Mesodermal cell (in vitro differentiated cells): ENCODE measurements at regions not wholly inside any gene's neighbourhood (a gene's known extent, or its start where the extent isn't known, plus 50 kb on each side); places are given as distances from the start of the nearest gene placed in this dataset.
"Not testable (repeated sequence)": the region's sequence is repeated elsewhere in the genome, so short reads cannot be mapped to it uniquely, and the experiment has no call there.

Experiments
- H3K27ac ChIP-seq: 2 replicates; pipeline ENCODE4 v1.7.0; 2013; ENCODE audit warnings: mild to moderate bottlenecking, low read depth, low read length, moderate library complexity; ENCODE audit not compliant: severe bottlenecking
- H3K36me3 ChIP-seq: 2 replicates; pipeline ENCODE4 v1.7.1; 2013; ENCODE audit warnings: mild to moderate bottlenecking, low read length, moderate library complexity; ENCODE audit not compliant: control insufficient read depth, insufficient read depth
- H3K4me1 ChIP-seq: one replicate; pipeline ENCODE4 v1.7.1; 2013; ENCODE audit warnings: mild to moderate bottlenecking, low read length; ENCODE audit not compliant: insufficient read depth, control insufficient read depth, poor library complexity, severe bottlenecking
- H3K4me3 ChIP-seq: 2 replicates; pipeline ENCODE4 v1.7.0; 2013; ENCODE audit warnings: low read length, control low read depth, mild to moderate bottlenecking; ENCODE audit not compliant: insufficient read depth, poor library complexity, severe bottlenecking; ENCODE audit errors: extremely low read depth
- H3K9me3 ChIP-seq: 2 replicates; pipeline ENCODE4 v1.7.1; 2013; ENCODE audit warnings: mild to moderate bottlenecking, low read length, moderate library complexity; ENCODE audit not compliant: control insufficient read depth
- WGBS, 2 experiments: methylation state at CpG; one replicate each; pipeline ENCODE4 v1.1.5; 2013; ENCODE audit warnings: missing lambda C conversion rate in 2 of 2; ENCODE audit not compliant: insufficient coverage in 2 of 2; 5-methylcytosine and 5-hydroxymethylcytosine counted together

DNA sequence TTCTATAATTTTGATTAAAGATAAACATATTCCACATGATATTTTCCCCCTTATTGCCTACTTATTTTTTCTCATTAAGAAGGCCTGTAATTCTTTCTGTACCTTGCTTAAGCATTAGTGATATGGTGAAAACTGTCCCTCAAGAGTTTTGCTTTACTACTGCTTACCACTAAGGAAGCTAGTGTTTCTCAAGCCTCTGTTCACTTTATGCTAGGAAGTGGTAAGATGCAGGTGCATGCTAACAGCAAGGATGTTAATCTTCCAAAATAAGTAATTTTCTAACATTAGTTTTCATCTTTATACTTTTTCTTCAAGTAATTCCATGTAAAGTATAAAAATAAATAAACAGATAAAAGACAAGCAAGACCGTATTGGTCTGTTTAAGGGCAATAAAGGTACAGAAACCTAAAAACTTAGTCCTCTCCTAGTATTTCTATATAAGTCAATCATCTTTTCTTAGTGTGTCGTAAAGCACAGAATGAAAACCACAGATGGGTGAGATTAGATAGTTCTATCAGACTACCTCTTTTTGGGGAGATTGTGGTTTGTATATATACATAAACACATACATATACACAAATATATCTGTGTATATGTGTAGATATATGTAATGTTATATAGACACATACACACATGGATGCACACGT is 731.0 kb upstream of the CNTN5 start:
- no CpG with 5 or more reads among the region's 3 CpGs for WGBS, 2 experiments

GRCh38 chr11:98296091-98296880 is 724.5 kb upstream of the CNTN5 start:
- WGBS, 2 experiments, result 100% methylated on average over 1 of the region's 4 CpGs; no CpG with 5 or more reads in 1 of the 2 experiments
- Histone ChIP-seq H3K27ac (no peak overlapping the region), H3K9me3 (no peaks in the 10 kb centered on the region), H3K36me3 (no peaks in the 10 kb centered on the region), H3K4me1 (no peaks in the 10 kb centered on the region), H3K4me3 (no peak overlapping the region)

More for the DNA sequence above, 731.0 kb upstream of the CNTN5 start:
- no peaks in the 10 kb centered on the region for H3K4me1 ChIP-seq
- H3K27ac ChIP-seq, result no peak overlapping the region
- no peaks in the 10 kb centered on the region for H3K9me3 ChIP-seq
- no peaks in the 10 kb centered on the region for H3K36me3 ChIP-seq
- no peak overlapping the region for H3K4me3 ChIP-seq

GRCh38 chr11:98300719-98301118 is 720.0 kb upstream of the CNTN5 start:
- Histone ChIP-seq H3K36me3 (no peaks in the 10 kb centered on the region), H3K9me3 (no peaks in the 10 kb centered on the region), H3K4me3 (no peak overlapping the region), H3K4me1 (no peaks in the 10 kb centered on the region), H3K27ac (no peak overlapping the region)
- 90 to 100% methylated on average over 2 of the region's 3 CpGs for WGBS, 2 experiments

- no CpG with 5 or more reads among the region's 1 CpG for WGBS, 2 experiments
- no peaks in the 10 kb centered on the region for H3K4me1 ChIP-seq
- H3K27ac ChIP-seq, result no peak overlapping the region
- no peak overlapping the region for H3K4me3 ChIP-seq
- no peaks in the 10 kb centered on the region for H3K9me3 ChIP-seq
- no peaks in the 10 kb centered on the region for H3K36me3 ChIP-seq
Observed at GRCh38 chr11:98307827-98308491, 712.8 kb upstream of the CNTN5 start.

DNA sequence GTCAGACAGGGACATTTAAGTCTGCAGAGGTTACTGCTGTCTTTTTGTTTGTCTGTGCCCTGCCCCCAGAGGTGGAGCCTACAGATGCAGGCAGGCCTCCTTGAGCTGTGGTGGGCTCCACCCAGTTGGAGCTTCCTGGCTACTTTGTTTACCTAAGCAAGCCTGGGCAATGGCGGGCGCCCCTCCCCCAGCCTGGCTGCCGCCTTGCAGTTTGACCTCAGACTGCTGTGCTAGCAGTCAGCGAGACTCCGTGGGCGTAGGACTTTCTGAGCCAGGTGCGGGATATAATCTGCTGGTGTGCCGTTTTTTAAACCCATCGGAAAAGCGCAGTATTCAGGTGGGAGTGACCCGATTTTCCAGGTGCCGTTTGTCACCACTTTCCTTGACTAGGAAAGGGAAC is 690.4 kb upstream of the CNTN5 start:
- H3K4me3 ChIP-seq, H3K36me3 ChIP-seq, H3K4me1 ChIP-seq, H3K27ac ChIP-seq, H3K9me3 ChIP-seq: not testable (repeated sequence)
- no CpG with 5 or more reads among the region's 12 CpGs for WGBS, 2 experiments

- no CpG with 5 or more reads among the region's 4 CpGs for WGBS, 2 experiments
- no peak overlapping the region for H3K4me3 ChIP-seq
- no peak overlapping the region for H3K27ac ChIP-seq
- no peaks in the 10 kb centered on the region for H3K36me3 ChIP-seq
- H3K9me3 ChIP-seq, result no peaks in the 10 kb centered on the region
- H3K4me1 ChIP-seq, result no peaks in the 10 kb centered on the region
Observed at GRCh38 chr11:98358551-98358950, 662.2 kb upstream of the CNTN5 start.

DNA sequence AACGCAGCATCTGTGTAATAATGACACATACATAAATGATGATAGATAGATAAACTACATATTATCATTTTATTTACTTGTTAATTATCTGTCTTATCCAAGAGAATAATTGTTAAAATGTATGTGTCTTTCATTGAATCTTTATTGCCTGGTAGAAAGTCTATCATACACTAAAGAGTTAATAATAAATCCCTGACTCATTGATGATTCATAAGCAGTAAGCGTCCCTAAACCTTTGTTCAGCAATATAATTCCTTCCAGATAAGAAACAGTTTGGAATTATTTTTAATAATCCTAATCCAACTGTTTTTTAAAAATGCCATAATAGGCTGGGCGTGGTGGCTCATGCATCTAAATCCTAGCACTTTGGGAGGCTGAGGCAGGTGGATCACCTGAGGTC is 655.6 kb upstream of the CNTN5 start:
- WGBS, 2 experiments, result no CpG with 5 or more reads among the region's 3 CpGs
- no peak overlapping the region for H3K27ac ChIP-seq
- no peaks in the 10 kb centered on the region for H3K4me1 ChIP-seq
- no peaks in the 10 kb centered on the region for H3K36me3 ChIP-seq
- no peaks in the 10 kb centered on the region for H3K9me3 ChIP-seq
- no peak overlapping the region for H3K4me3 ChIP-seq

DNA sequence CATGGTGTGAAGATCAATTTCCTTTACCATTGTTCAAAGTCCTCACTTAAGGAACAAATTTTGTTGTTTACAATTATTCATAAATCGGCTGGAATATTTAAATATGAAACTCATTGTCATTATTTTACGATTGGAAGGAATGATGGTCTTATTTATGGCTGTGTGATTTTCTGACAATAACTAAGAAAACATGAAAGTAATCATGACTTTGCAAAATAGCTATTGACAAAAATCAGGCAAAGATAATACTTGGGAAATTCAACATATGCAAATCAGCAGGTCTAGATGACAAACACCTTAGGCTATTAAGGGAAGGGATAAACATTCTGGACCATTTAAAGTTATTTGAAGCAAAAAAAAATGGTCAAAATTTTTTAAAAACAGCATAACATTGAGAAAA is 654.8 kb upstream of the CNTN5 start:
- no CpG with 5 or more reads among the region's 2 CpGs for WGBS, 2 experiments
- no peaks in the 10 kb centered on the region for H3K4me1 ChIP-seq
- no peak overlapping the region for H3K4me3 ChIP-seq
- H3K27ac ChIP-seq, result no peak overlapping the region
- H3K36me3 ChIP-seq, result no peaks in the 10 kb centered on the region
- H3K9me3 ChIP-seq, result no peaks in the 10 kb centered on the region

DNA sequence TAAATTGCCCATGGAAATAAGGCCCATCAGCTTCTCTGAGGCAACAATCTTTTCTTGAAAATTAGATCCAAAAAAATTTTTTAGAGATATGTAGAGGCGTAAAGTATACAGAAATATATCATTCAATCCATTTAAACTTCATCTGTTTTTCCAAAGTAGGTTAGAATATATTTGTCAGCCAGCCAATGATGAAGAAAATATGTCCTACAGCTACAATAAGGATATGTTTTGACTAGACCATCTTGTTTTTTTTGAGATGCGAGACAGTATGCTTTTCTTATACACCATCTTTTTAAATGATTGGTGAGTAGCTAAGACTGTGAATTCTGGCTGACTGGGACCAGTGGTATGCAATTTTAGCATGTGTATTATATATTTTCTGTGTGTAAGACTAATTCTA is 630.4 kb upstream of the CNTN5 start:
- Histone ChIP-seq H3K4me1 (no peaks in the 10 kb centered on the region), H3K36me3 (no peaks in the 10 kb centered on the region), H3K27ac (no peak overlapping the region), H3K9me3 (no peaks in the 10 kb centered on the region), H3K4me3 (no peak overlapping the region)
- 100% methylated on average over 1 of the region's 2 CpGs; no CpG with 5 or more reads in 1 of the 2 experiments for WGBS, 2 experiments

DNA sequence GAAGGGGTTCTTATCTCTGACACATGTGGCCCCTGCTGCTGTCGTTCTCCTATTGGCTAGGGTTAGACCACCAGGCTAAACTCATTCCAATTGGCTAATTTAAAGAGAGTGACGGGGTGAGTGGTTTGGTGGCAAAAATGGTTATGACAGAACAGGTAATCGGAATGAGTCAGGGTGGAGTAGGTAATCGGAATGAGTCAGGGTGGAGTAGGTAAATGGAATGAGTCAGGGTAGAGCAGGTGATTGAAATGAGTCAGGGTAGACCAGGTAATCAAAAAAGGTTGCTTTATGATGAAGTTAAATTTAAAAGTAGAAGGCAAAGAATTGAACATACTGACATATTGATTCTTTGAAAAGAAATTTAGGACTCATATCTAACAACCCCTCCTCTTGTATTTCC is 626.2 kb upstream of the CNTN5 start:
- not testable (repeated sequence) for H3K36me3 ChIP-seq, H3K27ac ChIP-seq, H3K9me3 ChIP-seq, H3K4me3 ChIP-seq, H3K4me1 ChIP-seq
- 87 to 89% methylated on average over 3 of the region's 4 CpGs for WGBS, 2 experiments

- no peak overlapping the region for H3K27ac ChIP-seq
- H3K4me3 ChIP-seq, result no peak overlapping the region
- no peaks in the 10 kb centered on the region for H3K4me1 ChIP-seq
- H3K9me3 ChIP-seq, result no peaks in the 10 kb centered on the region
- no peaks in the 10 kb centered on the region for H3K36me3 ChIP-seq
Observed at GRCh38 chr11:98398508-98398907, 622.2 kb upstream of the CNTN5 start.
